ENCODE measurements at regions not wholly inside any gene's neighbourhood (a gene's known extent, or its start where the extent isn't known, plus 50 kb on each side); places are given as distances from the start of the nearest gene placed in this dataset.

DNA sequence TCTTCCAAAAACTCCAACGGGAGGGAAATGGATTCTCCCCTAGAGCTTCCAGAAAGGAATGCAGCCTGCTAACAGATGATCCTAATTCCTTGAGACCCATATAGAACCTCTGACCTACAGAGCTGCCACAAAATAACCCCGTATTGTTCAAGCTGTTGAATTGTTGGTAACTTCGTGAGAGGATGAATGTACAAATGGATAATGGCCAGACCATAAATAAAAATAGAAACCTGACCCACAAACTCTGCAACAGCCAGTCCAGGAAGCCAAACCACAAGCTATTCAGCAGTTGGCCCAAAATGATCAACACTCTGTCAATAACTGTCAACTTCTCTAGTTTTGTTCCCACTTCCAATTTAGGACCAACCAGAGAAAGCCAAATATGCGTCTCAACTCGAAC lies 414.0 kb upstream of the ZNF717 start:
- Mint-ChIP-seq H3K4me3 (no peak overlapping the region), H3K27me3 (ENCODE audit: low read depth in 3 of 3) (peaks cover 0 to 2% (median 0%) of the 10 kb centered on the region in 3 donors), H3K27ac (no peak overlapping the region), H3K9me3 (peaks cover 0 to 8% (median 0%) of the 10 kb centered on the region in 7 donors), H3K4me1 (no peaks in the 10 kb centered on the region), H3K36me3 (no peaks in the 10 kb centered on the region)
- Histone ChIP-seq H3K4me2 (replicated peaks; ENCODE audit: extremely low read depth, low read length, poor library complexity, severe bottlenecking) (no peak overlapping the region), H2AFZ (ENCODE audit: insufficient read depth, low read depth, low read length, poor library complexity, severe bottlenecking) (no peak overlapping the region), H4K20me1 (ENCODE audit: insufficient read depth, low read length) (no peaks in the 10 kb centered on the region), H3K27ac (ENCODE audit: low read depth in 1 of 2, low read length in 2 of 2) (no peak overlapping the region), H3K4me3 (replicated peaks in 1 of 3; ENCODE audit: low read depth in 2 of 3, low read length in 3 of 3) (no peak overlapping the region), H3K36me3 (replicated peaks in 1 of 2; ENCODE audit: control insufficient read depth in 1 of 2, insufficient read depth in 2 of 2, low read length in 2 of 2) (no peaks in the 10 kb centered on the region), H3K9ac (ENCODE audit: insufficient read depth, low read length, poor library complexity, severe bottlenecking) (no peak overlapping the region), H3K9me3 (replicated peaks in 1 of 2; ENCODE audit: control insufficient read depth in 1 of 2, insufficient read depth in 1 of 2, low read length in 2 of 2) (peaks cover 5 to 6% of the 10 kb centered on the region in 2 donors), H3K79me2 (ENCODE audit: insufficient read depth, low read length) (no peaks in the 10 kb centered on the region), H3K4me1 (ENCODE audit: control insufficient read depth in 1 of 2, insufficient read depth in 2 of 2, low read length in 2 of 2) (no peaks in the 10 kb centered on the region), H3K27me3 (ENCODE audit: control insufficient read depth in 2 of 2, insufficient read depth in 2 of 2, low read length in 2 of 2) (no peaks in the 10 kb centered on the region)
- WGBS (ENCODE audit: insufficient coverage), result 57% methylated on average over 2 of the region's 5 CpGs
- DNase-seq, result no peak
- TF ChIP-seq, protein P1, sequence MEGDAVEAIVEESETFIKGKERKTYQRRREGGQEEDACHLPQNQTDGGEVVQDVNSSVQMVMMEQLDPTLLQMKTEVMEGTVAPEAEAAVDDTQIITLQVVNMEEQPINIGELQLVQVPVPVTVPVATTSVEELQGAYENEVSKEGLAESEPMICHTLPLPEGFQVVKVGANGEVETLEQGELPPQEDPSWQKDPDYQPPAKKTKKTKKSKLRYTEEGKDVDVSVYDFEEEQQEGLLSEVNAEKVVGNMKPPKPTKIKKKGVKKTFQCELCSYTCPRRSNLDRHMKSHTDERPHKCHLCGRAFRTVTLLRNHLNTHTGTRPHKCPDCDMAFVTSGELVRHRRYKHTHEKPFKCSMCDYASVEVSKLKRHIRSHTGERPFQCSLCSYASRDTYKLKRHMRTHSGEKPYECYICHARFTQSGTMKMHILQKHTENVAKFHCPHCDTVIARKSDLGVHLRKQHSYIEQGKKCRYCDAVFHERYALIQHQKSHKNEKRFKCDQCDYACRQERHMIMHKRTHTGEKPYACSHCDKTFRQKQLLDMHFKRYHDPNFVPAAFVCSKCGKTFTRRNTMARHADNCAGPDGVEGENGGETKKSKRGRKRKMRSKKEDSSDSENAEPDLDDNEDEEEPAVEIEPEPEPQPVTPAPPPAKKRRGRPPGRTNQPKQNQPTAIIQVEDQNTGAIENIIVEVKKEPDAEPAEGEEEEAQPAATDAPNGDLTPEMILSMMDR (IDR thresholded peaks at IDR 0.05), result no peak
- intact Hi-C loops (cut with micrococcal nuclease), result no loop called here

DNA sequence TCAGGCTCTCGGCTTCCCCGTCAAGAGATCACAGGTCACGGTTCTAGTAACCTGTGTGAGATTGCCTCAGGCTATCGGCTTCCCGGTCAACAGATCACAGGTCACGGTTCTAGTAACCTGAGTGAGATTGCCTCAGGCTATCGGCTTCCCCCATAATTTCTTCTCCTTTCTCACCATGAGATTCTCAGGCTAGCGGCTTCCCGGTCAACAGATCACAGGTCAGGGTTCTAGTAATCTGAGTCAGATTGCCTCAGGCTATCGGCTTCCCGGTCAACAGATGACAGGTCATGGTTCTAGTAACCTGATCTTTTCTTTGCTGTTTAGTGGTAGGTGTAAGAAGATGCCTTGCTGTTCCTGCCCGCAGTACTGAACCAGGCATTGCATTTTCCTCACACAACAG lies 418.2 kb upstream of the ZNF717 start:
- 78% methylated on average over 10 of the region's 12 CpGs for WGBS (ENCODE audit: insufficient coverage)
- no peaks in the 10 kb centered on the region for H4K20me1 ChIP-seq (ENCODE audit: insufficient read depth, low read length)
- H3K27ac Mint-ChIP-seq, result no peak overlapping the region
- H2AFZ ChIP-seq (ENCODE audit: insufficient read depth, low read depth, low read length, poor library complexity, severe bottlenecking), result no peak overlapping the region
- H3K9me3 Mint-ChIP-seq, result peaks cover 0 to 14% (median 2%) of the 10 kb centered on the region in 7 donors
- H3K36me3 ChIP-seq (replicated peaks in 1 of 2; ENCODE audit: control insufficient read depth in 1 of 2, insufficient read depth in 2 of 2, low read length in 2 of 2), result no peaks in the 10 kb centered on the region
- H3K4me1 ChIP-seq (ENCODE audit: control insufficient read depth in 1 of 2, insufficient read depth in 2 of 2, low read length in 2 of 2), result no peaks in the 10 kb centered on the region
- DNase-seq, result no peak
- TF ChIP-seq, protein P1 (IDR thresholded peaks at IDR 0.05), result no peak
- no peak overlapping the region for H3K9ac ChIP-seq (ENCODE audit: insufficient read depth, low read length, poor library complexity, severe bottlenecking)
- intact Hi-C loops (cut with micrococcal nuclease), result no loop called here
- H3K4me2 ChIP-seq (replicated peaks; ENCODE audit: extremely low read depth, low read length, poor library complexity, severe bottlenecking), result no peak overlapping the region
- H3K9me3 ChIP-seq (replicated peaks in 1 of 2; ENCODE audit: control insufficient read depth in 1 of 2, insufficient read depth in 1 of 2, low read length in 2 of 2), result peaks cover 6 to 9% of the 10 kb centered on the region in 2 donors
- no peak overlapping the region for H3K4me3 Mint-ChIP-seq
- H3K27ac ChIP-seq (ENCODE audit: low read depth in 1 of 2, low read length in 2 of 2), result no peak overlapping the region
- H3K79me2 ChIP-seq (ENCODE audit: insufficient read depth, low read length), result no peaks in the 10 kb centered on the region
- H3K36me3 Mint-ChIP-seq, result no peaks in the 10 kb centered on the region
- no peaks in the 10 kb centered on the region for H3K27me3 ChIP-seq (ENCODE audit: control insufficient read depth in 2 of 2, insufficient read depth in 2 of 2, low read length in 2 of 2)
- peaks cover 0 to 2% (median 0%) of the 10 kb centered on the region in 3 donors for H3K27me3 Mint-ChIP-seq (ENCODE audit: low read depth in 3 of 3)
- H3K4me3 ChIP-seq (replicated peaks in 1 of 3; ENCODE audit: low read depth in 2 of 3, low read length in 3 of 3), result no peak overlapping the region
- no peaks in the 10 kb centered on the region for H3K4me1 Mint-ChIP-seq
